ENCODE measurements at regions not wholly inside any gene's neighbourhood (a gene's known extent, or its start where the extent isn't known, plus 50 kb on each side); places are given as distances from the start of the nearest gene placed in this dataset.
"Not testable (repeated sequence)": the region's sequence is repeated elsewhere in the genome, so short reads cannot be mapped to it uniquely, and the experiment has no call there.

- DNase-seq: peak in 1 of 2 experiments; percentile 55
Observed at GRCh38 chr6:19892260-19892659, 55.1 kb downstream of the ID4 start.

- DNase-seq: no peak
Observed at GRCh38 chr6:19895866-19896692, 58.9 kb downstream of the ID4 start.

GRCh38 chr6:19896693-19897010 lies 59.5 kb downstream of the ID4 start:
- no peak for DNase-seq

GRCh38 chr6:19898141-19898740 lies 61.1 kb downstream of the ID4 start:
- no peak for DNase-seq

- no peak for DNase-seq
Observed at GRCh38 chr6:19902201-19902600, 65.0 kb downstream of the ID4 start.

- DNase-seq: not testable (repeated sequence)
Observed at GRCh38 chr6:19904408-19904807, 67.2 kb downstream of the ID4 start.

GRCh38 chr6:19905584-19905983 lies 68.4 kb downstream of the ID4 start:
- DNase-seq: no peak

- no peak for DNase-seq
Observed at GRCh38 chr6:19906171-19906570, 69.0 kb downstream of the ID4 start.

GRCh38 chr6:19911223-19911622 lies 74.1 kb downstream of the ID4 start:
- no peak for DNase-seq

- no peak for DNase-seq
Observed at GRCh38 chr6:19918436-19918835, 81.3 kb downstream of the ID4 start.

- peak in 1 of 2 experiments; percentile 6 for DNase-seq
Observed at GRCh38 chr6:19921786-19922185, 84.6 kb downstream of the ID4 start.

- no peak for DNase-seq
Observed at GRCh38 chr6:19925533-19925932, 88.4 kb downstream of the ID4 start.

- DNase-seq: no peak
Observed at GRCh38 chr6:19928461-19928860, 91.3 kb downstream of the ID4 start.

- peak; percentile 6 to 82 for DNase-seq
Observed at GRCh38 chr6:19929312-19929711, 92.1 kb downstream of the ID4 start.

GRCh38 chr6:19934996-19935591 lies 97.9 kb downstream of the ID4 start:
- no peak for DNase-seq

GRCh38 chr6:19939321-19939720 lies 102.2 kb downstream of the ID4 start:
- DNase-seq: not testable (repeated sequence)

GRCh38 chr6:19939926-19940325 lies 102.8 kb downstream of the ID4 start:
- DNase-seq: not testable (repeated sequence)

- DNase-seq: no peak
Observed at GRCh38 chr6:19943042-19943441, 105.9 kb downstream of the ID4 start.

- DNase-seq: no peak
Observed at GRCh38 chr6:19945843-19946358, 108.7 kb downstream of the ID4 start.

- no peak for DNase-seq
Observed at GRCh38 chr6:19949155-19949554, 112.0 kb downstream of the ID4 start.

GRCh38 chr6:19964115-19964514 lies 126.9 kb downstream of the ID4 start:
- DNase-seq: no peak

- no peak for DNase-seq
Observed at GRCh38 chr6:19968201-19968600, 131.0 kb downstream of the ID4 start.

- DNase-seq: no peak
Observed at GRCh38 chr6:19972221-19972620, 135.1 kb downstream of the ID4 start.
